Retinal pigment epithelial cell (primary cell): ENCODE measurements at regions not wholly inside any gene's neighbourhood (a gene's known extent, or its start where the extent isn't known, plus 50 kb on each side); places are given as distances from the start of the nearest gene placed in this dataset.
"Not testable (repeated sequence)": the region's sequence is repeated elsewhere in the genome, so short reads cannot be mapped to it uniquely, and the experiment has no call there.

Experiments used
- DNase-seq: peaks from one replicate; pipeline ENCODE4 v3.0.0-alpha.2; 2010; ENCODE audit warnings: low read depth
- H3K4me3 ChIP-seq: 2 replicates; pipeline ENCODE4 v1.5.1; 2011; ENCODE audit warnings: mild to moderate bottlenecking, low read length, control low read depth, moderate library complexity
- CTCF ChIP-seq: conservative IDR thresholded peaks from 2 replicates; pipeline ENCODE4 v1.5.1; 2011; ENCODE audit warnings: low read depth, low read length, control low read depth, inconsistent platforms

GRCh38 chrX:1109580-1110119 lies 102.8 kb downstream of the CRLF2 start:
- no peak for DNase-seq
- no peak overlapping the region for H3K4me3 ChIP-seq
- no peak for TF ChIP-seq CTCF

GRCh38 chrX:1108501-1109445 lies 103.7 kb downstream of the CRLF2 start:
- no peak overlapping the region for H3K4me3 ChIP-seq
- DNase-seq, result no peak
- TF ChIP-seq CTCF, result no peak

GRCh38 chrX:1106478-1107210 lies 105.8 kb downstream of the CRLF2 start:
- no peak for DNase-seq
- H3K4me3 ChIP-seq, result no peak overlapping the region
- TF ChIP-seq CTCF, result no peak

- TF ChIP-seq CTCF, result no peak
- DNase-seq, result no peak
- H3K4me3 ChIP-seq, result no peak overlapping the region
Measured at GRCh38 chrX:1105671-1106419, 106.6 kb downstream of the CRLF2 start.

- DNase-seq, H3K4me3 ChIP-seq: not testable (repeated sequence)
Measured at GRCh38 chrX:1105031-1105430, 107.4 kb downstream of the CRLF2 start.

GRCh38 chrX:1103360-1103759 lies 109.1 kb downstream of the CRLF2 start:
- no peak overlapping the region for H3K4me3 ChIP-seq
- TF ChIP-seq CTCF, result no peak
- DNase-seq, result no peak

- TF ChIP-seq CTCF, result no peak
- H3K4me3 ChIP-seq, result no peak overlapping the region
- no peak for DNase-seq
Measured at GRCh38 chrX:1102786-1103185, 109.7 kb downstream of the CRLF2 start.

GRCh38 chrX:1102221-1102620 lies 110.2 kb downstream of the CRLF2 start:
- H3K4me3 ChIP-seq, DNase-seq: not testable (repeated sequence)
